Skeletal muscle satellite cell (primary cell): ENCODE measurements at regions not wholly inside any gene's neighbourhood (a gene's known extent, or its start where the extent isn't known, plus 50 kb on each side); places are given as distances from the start of the nearest gene placed in this dataset.
"Not testable (repeated sequence)": the region's sequence is repeated elsewhere in the genome, so short reads cannot be mapped to it uniquely, and the experiment has no call there.

Experiments
- H3K27me3 ChIP-seq: 2 replicates; pipeline ENCODE4 v1.7.0; 2013; ENCODE audit warnings: low read length; ENCODE audit not compliant: control insufficient read depth, insufficient read depth
- H3K36me3 ChIP-seq: 2 replicates; pipeline ENCODE4 v1.7.0; 2013; ENCODE audit warnings: mild to moderate bottlenecking, control low read depth, low read length; ENCODE audit not compliant: insufficient read depth
- H3K4me1 ChIP-seq: 2 replicates; pipeline ENCODE4 v1.7.0; 2013; ENCODE audit warnings: low read length; ENCODE audit not compliant: control insufficient read depth, insufficient read depth
- H3K4me2 ChIP-seq: 2 replicates; pipeline ENCODE4 v1.7.0; 2013; ENCODE audit warnings: mild to moderate bottlenecking, low read length
- H3K4me3 ChIP-seq: 2 replicates; pipeline ENCODE4 v1.7.0; 2013; ENCODE audit warnings: low read length
- H3K9ac ChIP-seq: 2 replicates; pipeline ENCODE4 v1.7.0; 2013; ENCODE audit warnings: mild to moderate bottlenecking, low read depth, low read length, moderate library complexity
- H3K9me3 ChIP-seq: replicated peaks from 2 replicates; pipeline ENCODE4 v1.7.0; 2013; ENCODE audit warnings: mild to moderate bottlenecking, control low read depth, low read length

DNA sequence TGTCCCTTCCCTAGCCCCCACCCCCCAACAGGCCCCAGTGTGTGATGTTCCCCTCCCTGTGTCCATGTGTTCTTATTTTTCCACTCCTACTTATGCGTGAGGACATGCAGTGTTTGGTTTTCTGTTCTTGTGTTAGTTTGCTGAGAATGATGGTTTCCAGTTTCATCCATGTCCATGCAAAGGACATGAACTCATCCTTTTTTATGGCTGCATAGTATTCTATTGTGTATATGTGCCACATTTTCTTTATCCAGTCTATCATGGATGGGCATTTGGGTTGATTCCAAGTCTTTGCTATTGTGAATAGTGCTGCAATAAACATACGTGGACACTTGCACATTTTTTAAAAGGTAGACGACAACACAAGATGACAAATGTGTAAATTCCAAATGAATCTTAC is 192.5 kb upstream of the SAMSN1 start:
- H3K4me1 ChIP-seq, H3K27me3 ChIP-seq, H3K9me3 ChIP-seq, H3K36me3 ChIP-seq, H3K4me3 ChIP-seq, H3K4me2 ChIP-seq, H3K9ac ChIP-seq: not testable (repeated sequence)

- H3K27me3 ChIP-seq = no peaks in the 10 kb centered on the region
- no peaks in the 10 kb centered on the region for H3K4me1 ChIP-seq
Observed at GRCh38 chr21:14737922-14738321, 191.8 kb upstream of the SAMSN1 start.

DNA sequence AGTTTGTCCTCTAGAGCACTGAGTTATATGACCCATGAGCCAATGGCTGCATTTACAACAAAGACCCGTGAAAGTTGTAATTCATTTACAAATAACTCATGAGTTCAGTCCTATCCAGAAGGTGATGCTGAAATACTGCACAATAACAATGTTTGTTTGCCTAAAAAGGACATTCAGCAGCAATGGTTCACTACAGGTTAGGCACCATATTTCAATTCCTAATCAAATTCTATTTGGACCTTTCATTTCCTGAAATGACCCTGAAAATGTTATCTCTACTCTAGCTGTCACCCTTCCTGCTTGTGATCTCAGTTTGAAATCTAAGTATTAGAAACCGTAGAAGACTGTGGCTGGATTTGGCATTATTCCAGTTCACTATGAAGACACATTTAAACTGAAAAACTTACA is 191.2 kb upstream of the SAMSN1 start:
- Histone ChIP-seq H3K9me3 (no peaks in the 10 kb centered on the region), H3K27me3 (no peaks in the 10 kb centered on the region), H3K9ac (no peak overlapping the region), H3K4me2 (no peak overlapping the region), H3K36me3 (no peaks in the 10 kb centered on the region), H3K4me1 (no peaks in the 10 kb centered on the region), H3K4me3 (no peak overlapping the region)

More at GRCh38 chr21:14737922-14738321, 191.8 kb upstream of the SAMSN1 start:
- Histone ChIP-seq H3K9ac (no peak overlapping the region), H3K4me3 (no peak overlapping the region), H3K36me3 (no peaks in the 10 kb centered on the region), H3K9me3 (no peaks in the 10 kb centered on the region), H3K4me2 (no peak overlapping the region)

GRCh38 chr21:14736672-14737071 is 190.6 kb upstream of the SAMSN1 start:
- Histone ChIP-seq H3K36me3 (no peaks in the 10 kb centered on the region), H3K4me3 (no peak overlapping the region), H3K27me3 (no peaks in the 10 kb centered on the region), H3K4me1 (no peaks in the 10 kb centered on the region), H3K9ac (no peak overlapping the region), H3K9me3 (no peaks in the 10 kb centered on the region), H3K4me2 (no peak overlapping the region)

DNA sequence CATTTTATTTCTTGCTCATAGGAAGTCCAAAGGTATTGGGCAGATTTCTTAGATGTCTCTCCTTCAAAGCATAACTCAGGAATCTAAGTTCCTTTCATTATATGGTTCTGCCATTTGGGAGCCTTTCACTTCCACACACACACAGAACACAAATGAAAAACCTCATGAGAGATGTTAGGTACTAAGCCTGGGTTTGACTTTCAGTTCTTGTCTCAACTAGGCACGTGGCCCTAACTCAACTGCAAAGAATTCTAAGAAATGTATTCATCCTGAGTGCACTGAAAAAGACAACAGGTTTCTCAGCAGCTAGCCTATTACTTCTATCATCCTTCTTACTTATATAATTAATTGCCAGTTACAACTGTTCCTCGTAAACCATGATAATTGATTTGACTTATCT is 190.0 kb upstream of the SAMSN1 start:
- Histone ChIP-seq H3K9ac (no peak overlapping the region), H3K9me3 (no peaks in the 10 kb centered on the region), H3K4me3 (no peak overlapping the region), H3K27me3 (no peaks in the 10 kb centered on the region), H3K4me1 (no peaks in the 10 kb centered on the region), H3K4me2 (no peak overlapping the region), H3K36me3 (no peaks in the 10 kb centered on the region)

- H3K4me2 ChIP-seq = no peak overlapping the region
- H3K27me3 ChIP-seq = no peaks in the 10 kb centered on the region
- H3K9ac ChIP-seq = no peak overlapping the region
- no peaks in the 10 kb centered on the region for H3K9me3 ChIP-seq
- H3K36me3 ChIP-seq = no peaks in the 10 kb centered on the region
- no peak overlapping the region for H3K4me3 ChIP-seq
- no peaks in the 10 kb centered on the region for H3K4me1 ChIP-seq
Observed at GRCh38 chr21:14734833-14735232, 188.7 kb upstream of the SAMSN1 start.

- Histone ChIP-seq H3K4me2 (no peak overlapping the region), H3K36me3 (no peaks in the 10 kb centered on the region), H3K27me3 (no peaks in the 10 kb centered on the region), H3K4me1 (no peaks in the 10 kb centered on the region), H3K9ac (no peak overlapping the region), H3K4me3 (no peak overlapping the region), H3K9me3 (no peaks in the 10 kb centered on the region)
Observed at GRCh38 chr21:14734191-14734590, 188.1 kb upstream of the SAMSN1 start.

- H3K4me1 ChIP-seq = no peaks in the 10 kb centered on the region
- H3K36me3 ChIP-seq = no peaks in the 10 kb centered on the region
- H3K4me3 ChIP-seq = no peak overlapping the region
- H3K9ac ChIP-seq = no peak overlapping the region
- H3K4me2 ChIP-seq = no peak overlapping the region
- no peaks in the 10 kb centered on the region for H3K27me3 ChIP-seq
- no peaks in the 10 kb centered on the region for H3K9me3 ChIP-seq
Observed at GRCh38 chr21:14725219-14725618, 179.1 kb upstream of the SAMSN1 start.

GRCh38 chr21:14722841-14723483 is 176.8 kb upstream of the SAMSN1 start:
- H3K4me2 ChIP-seq = no peak overlapping the region
- no peaks in the 10 kb centered on the region for H3K4me1 ChIP-seq
- no peaks in the 10 kb centered on the region for H3K9me3 ChIP-seq
- no peaks in the 10 kb centered on the region for H3K36me3 ChIP-seq
- H3K4me3 ChIP-seq = no peak overlapping the region
- no peaks in the 10 kb centered on the region for H3K27me3 ChIP-seq
- no peak overlapping the region for H3K9ac ChIP-seq

GRCh38 chr21:14720237-14720636 is 174.1 kb upstream of the SAMSN1 start:
- H3K4me2 ChIP-seq = no peak overlapping the region
- H3K36me3 ChIP-seq = no peaks in the 10 kb centered on the region
- H3K9ac ChIP-seq = no peak overlapping the region
- no peaks in the 10 kb centered on the region for H3K27me3 ChIP-seq
- no peak overlapping the region for H3K4me3 ChIP-seq
- H3K9me3 ChIP-seq = no peaks in the 10 kb centered on the region
- H3K4me1 ChIP-seq = no peaks in the 10 kb centered on the region

- Histone ChIP-seq H3K4me1 (no peaks in the 10 kb centered on the region), H3K27me3 (no peaks in the 10 kb centered on the region), H3K36me3 (no peaks in the 10 kb centered on the region), H3K4me2 (no peak overlapping the region), H3K4me3 (no peak overlapping the region), H3K9ac (no peak overlapping the region), H3K9me3 (no peaks in the 10 kb centered on the region)
Observed at GRCh38 chr21:14718951-14719350, 172.8 kb upstream of the SAMSN1 start.

DNA sequence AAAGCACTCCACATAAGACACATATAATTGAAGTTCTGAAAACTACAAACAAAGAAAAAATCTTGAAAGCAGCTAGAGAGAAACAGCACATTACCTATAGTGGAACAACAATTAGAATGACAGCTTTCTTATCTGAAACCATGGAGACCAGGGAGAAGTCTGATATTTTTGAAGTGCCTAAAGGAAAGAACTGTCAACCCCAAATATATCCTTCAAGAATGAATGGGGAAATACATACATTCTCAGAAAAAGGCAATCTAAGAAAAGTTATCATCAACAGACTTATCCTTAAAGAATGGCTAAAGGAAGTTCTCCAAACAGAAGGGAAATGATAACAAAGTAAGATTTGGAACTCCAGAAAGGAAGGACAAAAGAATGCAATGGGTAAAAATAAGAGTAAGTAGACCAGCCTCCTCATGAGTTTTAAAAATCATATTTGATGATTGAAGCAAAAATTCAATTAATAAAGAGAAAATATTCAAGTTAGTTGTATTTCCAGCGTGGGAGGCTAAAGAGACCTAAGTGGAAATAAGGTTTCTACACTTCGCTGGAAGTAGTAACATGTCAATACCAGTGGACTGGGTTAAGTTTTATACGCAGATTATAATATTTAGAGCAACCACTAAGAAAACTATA is 170.8 kb upstream of the SAMSN1 start:
- peaks cover 6% of the 10 kb centered on the region for H3K4me1 ChIP-seq
- H3K9me3 ChIP-seq = no peaks in the 10 kb centered on the region
- H3K9ac ChIP-seq = no peak overlapping the region
- no peaks in the 10 kb centered on the region for H3K36me3 ChIP-seq
- H3K4me2 ChIP-seq = no peak overlapping the region
- H3K4me3 ChIP-seq = no peak overlapping the region
- H3K27me3 ChIP-seq = no peaks in the 10 kb centered on the region
